ENCODE measurements at regions not wholly inside any gene's neighbourhood (a gene's known extent, or its start where the extent isn't known, plus 50 kb on each side); places are given as distances from the start of the nearest gene placed in this dataset.

DNA sequence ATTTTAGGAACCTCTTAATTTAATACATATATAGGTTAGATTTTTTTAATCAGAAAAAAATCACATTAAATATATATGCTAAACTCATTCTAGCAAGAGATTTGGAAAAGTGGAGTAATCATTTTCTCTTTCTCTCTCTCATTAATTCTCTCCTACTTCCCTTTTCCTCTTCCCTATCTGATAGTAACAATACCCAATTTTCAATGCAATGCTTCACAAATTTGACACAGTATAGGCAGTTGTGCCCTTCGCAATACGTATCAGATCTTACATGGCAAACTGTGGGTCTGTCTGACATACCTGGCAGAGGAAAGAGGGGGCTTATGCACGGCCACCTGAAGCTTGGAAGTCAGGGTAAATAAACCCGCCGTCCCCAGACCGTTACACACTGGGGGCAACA, 444.3 kb downstream of the NBAS start:
- TF ChIP-seq CTCF (IDR thresholded peaks at IDR 0.05; ENCODE audit: low read length) (no peak), EZH2 (IDR thresholded peaks at IDR 0.05; ENCODE audit: borderline replicate concordance, low read length) (no peak)

Data from OCI-LY1 (cell line).